H1 (cell line): ENCODE measurements at regions not wholly inside any gene's neighbourhood (a gene's known extent, or its start where the extent isn't known, plus 50 kb on each side); places are given as distances from the start of the nearest gene placed in this dataset.

Experiments
- HDAC6 ChIP-seq: IDR thresholded peaks from one replicate; pipeline ENCODE4 v1.7.1; 2012; ENCODE audit warnings: low read depth, mild to moderate bottlenecking, inconsistent platforms, low read length, moderate library complexity
- KDM1A ChIP-seq: fragments of 200-600, 300-600 bp; sonication (generic); IDR thresholded peaks from 2 replicates; pipeline ENCODE4 v1.7.1; 2016; ENCODE audit warnings: mild to moderate bottlenecking, low read length, borderline replicate concordance
- KDM5A ChIP-seq: fragments of 200-600 bp; IDR thresholded peaks from 2 replicates; pipeline ENCODE4 v1.7.1; 2012; ENCODE audit warnings: mild to moderate bottlenecking, low read length, inconsistent platforms, mixed read lengths
- MAFK ChIP-seq: IDR thresholded peaks from 2 replicates; pipeline ENCODE4 v1.6.1; 2012; ENCODE audit warnings: low read depth, mild to moderate bottlenecking, improper control_type of control experiment, low read length
- PHF8 ChIP-seq: fragments of 200-600 bp; sonication (generic); conservative IDR thresholded peaks from 2 replicates; pipeline ENCODE4 v1.7.1; 2012; ENCODE audit warnings: low read depth, mild to moderate bottlenecking, inconsistent platforms, low read length, moderate library complexity
- RNF2 ChIP-seq: fragments of 200-900, 300-1000 bp; sonication (generic); IDR thresholded peaks from 2 replicates; pipeline ENCODE4 v1.7.1; 2016; ENCODE audit warnings: borderline replicate concordance, low read depth, mild to moderate bottlenecking, antibody characterized with exemption, low read length; ENCODE audit not compliant: poor library complexity, severe bottlenecking; ENCODE audit errors: missing control alignments
- RXRA ChIP-seq: IDR thresholded peaks from 2 replicates; pipeline ENCODE4 v1.6.1; 2011; ENCODE audit warnings: low read depth, mild to moderate bottlenecking, low read length, moderate library complexity; ENCODE audit not compliant: insufficient read depth
- TAF7 ChIP-seq: optimal IDR thresholded peaks from 2 replicates; pipeline ENCODE3; 2011; ENCODE audit warnings: low read depth, mild to moderate bottlenecking, inconsistent platforms, low read length, moderate library complexity, borderline replicate concordance
- TF ChIP-seq, protein P1 (sequence below): IDR thresholded peaks from 2 replicates; pipeline ENCODE4 v1.6.1; 2011; ENCODE audit warnings: low read depth, mild to moderate bottlenecking, low read length; ENCODE audit not compliant: insufficient read depth

- no peak for TF ChIP-seq PHF8
- TF ChIP-seq RXRA = no peak
- TF ChIP-seq RNF2 = no peak
- no peak for TF ChIP-seq MAFK
- TF ChIP-seq, protein P1, sequence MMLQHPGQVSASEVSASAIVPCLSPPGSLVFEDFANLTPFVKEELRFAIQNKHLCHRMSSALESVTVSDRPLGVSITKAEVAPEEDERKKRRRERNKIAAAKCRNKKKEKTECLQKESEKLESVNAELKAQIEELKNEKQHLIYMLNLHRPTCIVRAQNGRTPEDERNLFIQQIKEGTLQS = no peak
- TF ChIP-seq KDM1A = no peak
- no peak for TF ChIP-seq HDAC6
- no peak for TF ChIP-seq TAF7
- TF ChIP-seq KDM5A = no peak
- TF ChIP-seq, all 59 proteins: peak for 0
Measured at GRCh38 chr10:113449006-113449695, 103.7 kb upstream of the HABP2 start (continued).
